Fibroblast of lung (primary cell): ENCODE measurements at regions not wholly inside any gene's neighbourhood (a gene's known extent, or its start where the extent isn't known, plus 50 kb on each side); places are given as distances from the start of the nearest gene placed in this dataset.

Experiments
- DNase-seq, 2 donors: peaks; one replicate each; pipeline versions ENCODE4 v3.0.0 to v3.0.0-alpha.2; 2010; ENCODE audit warnings: low read depth in 2 of 2
- H2AFZ ChIP-seq: 2 replicates; pipeline ENCODE4 v1.5.1; 2012; ENCODE audit warnings: low read length, control low read depth, inconsistent platforms
- H3K27ac ChIP-seq: 2 replicates; pipeline ENCODE4 v1.5.1; 2011; ENCODE audit warnings: low read length, control low read depth; ENCODE audit not compliant: insufficient read depth
- H3K27me3 ChIP-seq: 2 replicates; pipeline ENCODE4 v1.5.1; 2011; ENCODE audit warnings: mild to moderate bottlenecking, low read length; ENCODE audit not compliant: control insufficient read depth, insufficient read depth
- H3K36me3 ChIP-seq: 2 replicates; pipeline ENCODE4 v1.5.1; 2011; ENCODE audit warnings: low read length; ENCODE audit not compliant: control insufficient read depth, insufficient read depth
- H3K4me1 ChIP-seq: 2 replicates; pipeline ENCODE4 v1.5.1; 2011; ENCODE audit warnings: low read length; ENCODE audit not compliant: control insufficient read depth, insufficient read depth; ENCODE audit errors: extremely low read depth
- H3K4me2 ChIP-seq: 2 replicates; pipeline ENCODE4 v1.5.1; 2011; ENCODE audit warnings: low read length, control low read depth; ENCODE audit not compliant: insufficient read depth; ENCODE audit errors: extremely low read depth
- H3K4me3 ChIP-seq, 4 experiments: fragments of 200-600 bp in 1 of 4; sonication (generic) in 1 of 4; replicated peaks in 1 of 4; 2 replicates each; pipeline ENCODE4 v1.5.1; 2011 to 2016; ENCODE audit warnings: low read length in 4 of 4, low read depth in 3 of 4, mild to moderate bottlenecking in 3 of 4, control low read depth in 2 of 4, inconsistent platforms in 1 of 4, mixed read lengths in 1 of 4; ENCODE audit not compliant: insufficient read depth in 1 of 4; ENCODE audit errors: control extremely low read depth in 1 of 4
- H3K79me2 ChIP-seq: 2 replicates; pipeline ENCODE4 v1.5.1; 2012; ENCODE audit warnings: mild to moderate bottlenecking, low read length, inconsistent platforms; ENCODE audit not compliant: control insufficient read depth, insufficient read depth
- H3K9ac ChIP-seq: 2 replicates; pipeline ENCODE4 v1.5.1; 2011; ENCODE audit warnings: mild to moderate bottlenecking, low read length, control low read depth; ENCODE audit not compliant: insufficient read depth
- H3K9me3 ChIP-seq: 2 replicates; pipeline ENCODE4 v1.5.1; 2012; ENCODE audit warnings: low read depth, low read length; ENCODE audit not compliant: control insufficient read depth, insufficient read depth
- H4K20me1 ChIP-seq: 2 replicates; pipeline ENCODE4 v1.5.1; 2011; ENCODE audit warnings: low read length; ENCODE audit not compliant: control insufficient read depth, insufficient read depth; ENCODE audit errors: extremely low read depth
- CTCF ChIP-seq, 2 donors: IDR thresholded peaks in 1 of 2; conservative IDR thresholded peaks in 1 of 2; 1 replicate in 1 of 2; 2 replicates in 1 of 2; pipeline ENCODE4 v1.5.1; 2011 to 2012; ENCODE audit warnings: low read length in 2 of 2, control low read depth in 1 of 2, inconsistent platforms in 1 of 2, low read depth in 1 of 2, mild to moderate bottlenecking in 1 of 2
- EZH2 ChIP-seq: IDR thresholded peaks from 2 replicates; pipeline ENCODE4 v1.5.1; 2012; ENCODE audit warnings: low read length, control low read depth, mild to moderate bottlenecking; ENCODE audit errors: missing control alignments

GRCh38 chr5:103919506-103919905 lies 356.9 kb upstream of the NUDT12 start:
- peaks cover 4% of the 10 kb centered on the region for H3K4me1 ChIP-seq
- H3K27ac ChIP-seq = no peak overlapping the region
- H3K36me3 ChIP-seq = no peaks in the 10 kb centered on the region
- no peak overlapping the region for H3K4me3 ChIP-seq
- H4K20me1 ChIP-seq = no peaks in the 10 kb centered on the region
- no peak overlapping the region for H3K4me2 ChIP-seq
- no peaks in the 10 kb centered on the region for H3K27me3 ChIP-seq
- no peak overlapping the region for H2AFZ ChIP-seq
- no peak for TF ChIP-seq EZH2
- no peak for TF ChIP-seq CTCF (conservative IDR thresholded peaks at IDR 0.05 in 1 of 2, IDR thresholded peaks at IDR 0.05 in 1 of 2; ENCODE audit: low read depth in 1 of 2, low read length in 2 of 2)
- H3K9ac ChIP-seq = no peak overlapping the region
- no peak for DNase-seq
- no peaks in the 10 kb centered on the region for H3K9me3 ChIP-seq
- H3K79me2 ChIP-seq = no peaks in the 10 kb centered on the region

GRCh38 chr5:103918668-103919367 lies 356.2 kb upstream of the NUDT12 start:
- no peak overlapping the region for H3K27ac ChIP-seq
- H3K4me3 ChIP-seq = no peak overlapping the region
- H3K36me3 ChIP-seq = no peaks in the 10 kb centered on the region
- no peaks in the 10 kb centered on the region for H3K9me3 ChIP-seq
- no peaks in the 10 kb centered on the region for H4K20me1 ChIP-seq
- no peak overlapping the region for H2AFZ ChIP-seq
- H3K4me1 ChIP-seq = peaks cover 4% of the 10 kb centered on the region
- H3K79me2 ChIP-seq = no peaks in the 10 kb centered on the region
- H3K4me2 ChIP-seq = no peak overlapping the region
- no peak overlapping the region for H3K9ac ChIP-seq
- no peak for TF ChIP-seq CTCF (conservative IDR thresholded peaks at IDR 0.05 in 1 of 2, IDR thresholded peaks at IDR 0.05 in 1 of 2; ENCODE audit: low read depth in 1 of 2, low read length in 2 of 2)
- no peak for TF ChIP-seq EZH2
- no peaks in the 10 kb centered on the region for H3K27me3 ChIP-seq
- DNase-seq = peak; percentile 55 to 89

GRCh38 chr5:103915081-103915480 lies 352.5 kb upstream of the NUDT12 start:
- H3K27ac ChIP-seq = no peak overlapping the region
- H3K27me3 ChIP-seq = no peaks in the 10 kb centered on the region
- peak in 1 of 2 donors; percentile 13 for DNase-seq
- TF ChIP-seq CTCF (conservative IDR thresholded peaks at IDR 0.05 in 1 of 2, IDR thresholded peaks at IDR 0.05 in 1 of 2; ENCODE audit: low read depth in 1 of 2, low read length in 2 of 2) (no peak), EZH2 (no peak)
- peaks cover 4% of the 10 kb centered on the region for H3K4me1 ChIP-seq
- no peaks in the 10 kb centered on the region for H3K36me3 ChIP-seq
- H3K9me3 ChIP-seq = no peaks in the 10 kb centered on the region
- H3K4me2 ChIP-seq = no peak overlapping the region
- no peak overlapping the region for H2AFZ ChIP-seq
- no peaks in the 10 kb centered on the region for H4K20me1 ChIP-seq
- no peak overlapping the region for H3K4me3 ChIP-seq
- H3K9ac ChIP-seq = no peak overlapping the region
- H3K79me2 ChIP-seq = no peaks in the 10 kb centered on the region
